ENCODE measurements at regions not wholly inside any gene's neighbourhood (a gene's known extent, or its start where the extent isn't known, plus 50 kb on each side); places are given as distances from the start of the nearest gene placed in this dataset.

- H3K4me3 ChIP-seq (ENCODE audit: low read depth, low read length), result no peak overlapping the region
- H3K36me3 ChIP-seq (ENCODE audit: insufficient read depth, low read length), result no peaks in the 10 kb centered on the region
- no peaks in the 10 kb centered on the region for H3K27me3 ChIP-seq (ENCODE audit: insufficient read depth, low read length)
- H3K79me2 ChIP-seq (ENCODE audit: control insufficient read depth, insufficient read depth, low read length, unreplicated experiment), result no peaks in the 10 kb centered on the region
- no peaks in the 10 kb centered on the region for H3K4me1 ChIP-seq (ENCODE audit: control insufficient read depth, insufficient read depth, low read length, unreplicated experiment)
- no peak overlapping the region for H3K27ac ChIP-seq (ENCODE audit: low read depth, low read length)
- H2AFZ ChIP-seq (ENCODE audit: low read length, unreplicated experiment), result no peak overlapping the region
Observed at GRCh38 chr20:39468703-39469102, 506.6 kb downstream of the DHX35 start.

GRCh38 chr20:39464238-39464637 lies 502.1 kb downstream of the DHX35 start:
- no peak overlapping the region for H2AFZ ChIP-seq (ENCODE audit: low read length, unreplicated experiment)
- H3K79me2 ChIP-seq (ENCODE audit: control insufficient read depth, insufficient read depth, low read length, unreplicated experiment), result no peaks in the 10 kb centered on the region
- no peaks in the 10 kb centered on the region for H3K27me3 ChIP-seq (ENCODE audit: insufficient read depth, low read length)
- no peak overlapping the region for H3K4me3 ChIP-seq (ENCODE audit: low read depth, low read length)
- H3K4me1 ChIP-seq (ENCODE audit: control insufficient read depth, insufficient read depth, low read length, unreplicated experiment), result no peaks in the 10 kb centered on the region
- no peak overlapping the region for H3K27ac ChIP-seq (ENCODE audit: low read depth, low read length)
- no peaks in the 10 kb centered on the region for H3K36me3 ChIP-seq (ENCODE audit: insufficient read depth, low read length)

- Histone ChIP-seq H3K4me1 (ENCODE audit: control insufficient read depth, insufficient read depth, low read length, unreplicated experiment) (no peaks in the 10 kb centered on the region), H2AFZ (ENCODE audit: low read length, unreplicated experiment) (no peak overlapping the region), H3K27ac (ENCODE audit: low read depth, low read length) (no peak overlapping the region)
Observed at GRCh38 chr20:39462416-39462945, 500.3 kb downstream of the DHX35 start.

GRCh38 chr20:39458452-39458851 lies 496.3 kb downstream of the DHX35 start:
- Histone ChIP-seq H3K4me1 (ENCODE audit: control insufficient read depth, insufficient read depth, low read length, unreplicated experiment) (no peaks in the 10 kb centered on the region), H3K27ac (ENCODE audit: low read depth, low read length) (no peak overlapping the region), H3K36me3 (ENCODE audit: insufficient read depth, low read length) (no peaks in the 10 kb centered on the region), H3K27me3 (ENCODE audit: insufficient read depth, low read length) (no peaks in the 10 kb centered on the region), H3K79me2 (ENCODE audit: control insufficient read depth, insufficient read depth, low read length, unreplicated experiment) (no peaks in the 10 kb centered on the region), H3K4me3 (ENCODE audit: low read depth, low read length) (no peak overlapping the region), H2AFZ (ENCODE audit: low read length, unreplicated experiment) (no peak overlapping the region)

More at GRCh38 chr20:39462416-39462945, 500.3 kb downstream of the DHX35 start:
- Histone ChIP-seq H3K36me3 (ENCODE audit: insufficient read depth, low read length) (no peaks in the 10 kb centered on the region), H3K27me3 (ENCODE audit: insufficient read depth, low read length) (no peaks in the 10 kb centered on the region), H3K79me2 (ENCODE audit: control insufficient read depth, insufficient read depth, low read length, unreplicated experiment) (no peaks in the 10 kb centered on the region), H3K4me3 (ENCODE audit: low read depth, low read length) (no peak overlapping the region)

GRCh38 chr20:39453890-39454289 lies 491.7 kb downstream of the DHX35 start:
- Histone ChIP-seq H3K27me3 (ENCODE audit: insufficient read depth, low read length) (no peaks in the 10 kb centered on the region), H2AFZ (ENCODE audit: low read length, unreplicated experiment) (no peak overlapping the region), H3K36me3 (ENCODE audit: insufficient read depth, low read length) (no peaks in the 10 kb centered on the region), H3K79me2 (ENCODE audit: control insufficient read depth, insufficient read depth, low read length, unreplicated experiment) (no peaks in the 10 kb centered on the region), H3K27ac (ENCODE audit: low read depth, low read length) (no peak overlapping the region), H3K4me1 (ENCODE audit: control insufficient read depth, insufficient read depth, low read length, unreplicated experiment) (no peaks in the 10 kb centered on the region), H3K4me3 (ENCODE audit: low read depth, low read length) (no peak overlapping the region)

- H2AFZ ChIP-seq (ENCODE audit: low read length, unreplicated experiment), result no peak overlapping the region
- no peaks in the 10 kb centered on the region for H3K27me3 ChIP-seq (ENCODE audit: insufficient read depth, low read length)
- H3K4me1 ChIP-seq (ENCODE audit: control insufficient read depth, insufficient read depth, low read length, unreplicated experiment), result no peaks in the 10 kb centered on the region
- no peak overlapping the region for H3K4me3 ChIP-seq (ENCODE audit: low read depth, low read length)
- no peaks in the 10 kb centered on the region for H3K36me3 ChIP-seq (ENCODE audit: insufficient read depth, low read length)
- H3K79me2 ChIP-seq (ENCODE audit: control insufficient read depth, insufficient read depth, low read length, unreplicated experiment), result no peaks in the 10 kb centered on the region
- H3K27ac ChIP-seq (ENCODE audit: low read depth, low read length), result no peak overlapping the region
Observed at GRCh38 chr20:39452583-39453340, 490.6 kb downstream of the DHX35 start.

- Histone ChIP-seq H3K4me1 (ENCODE audit: control insufficient read depth, insufficient read depth, low read length, unreplicated experiment) (no peaks in the 10 kb centered on the region), H3K27me3 (ENCODE audit: insufficient read depth, low read length) (no peaks in the 10 kb centered on the region), H3K4me3 (ENCODE audit: low read depth, low read length) (no peak overlapping the region), H3K27ac (ENCODE audit: low read depth, low read length) (no peak overlapping the region), H3K36me3 (ENCODE audit: insufficient read depth, low read length) (no peaks in the 10 kb centered on the region), H3K79me2 (ENCODE audit: control insufficient read depth, insufficient read depth, low read length, unreplicated experiment) (no peaks in the 10 kb centered on the region), H2AFZ (ENCODE audit: low read length, unreplicated experiment) (no peak overlapping the region)
Observed at GRCh38 chr20:39451386-39451785, 489.2 kb downstream of the DHX35 start.

- H3K4me3 ChIP-seq (ENCODE audit: low read depth, low read length), result no peak overlapping the region
- no peaks in the 10 kb centered on the region for H3K36me3 ChIP-seq (ENCODE audit: insufficient read depth, low read length)
- H3K27me3 ChIP-seq (ENCODE audit: insufficient read depth, low read length), result no peaks in the 10 kb centered on the region
- H3K4me1 ChIP-seq (ENCODE audit: control insufficient read depth, insufficient read depth, low read length, unreplicated experiment), result no peaks in the 10 kb centered on the region
- no peaks in the 10 kb centered on the region for H3K79me2 ChIP-seq (ENCODE audit: control insufficient read depth, insufficient read depth, low read length, unreplicated experiment)
- no peak overlapping the region for H3K27ac ChIP-seq (ENCODE audit: low read depth, low read length)
- no peak overlapping the region for H2AFZ ChIP-seq (ENCODE audit: low read length, unreplicated experiment)
Observed at GRCh38 chr20:39446397-39446796, 484.3 kb downstream of the DHX35 start.

GRCh38 chr20:39445095-39445494 lies 483.0 kb downstream of the DHX35 start:
- no peak overlapping the region for H3K27ac ChIP-seq (ENCODE audit: low read depth, low read length)
- H3K27me3 ChIP-seq (ENCODE audit: insufficient read depth, low read length), result no peaks in the 10 kb centered on the region
- no peaks in the 10 kb centered on the region for H3K79me2 ChIP-seq (ENCODE audit: control insufficient read depth, insufficient read depth, low read length, unreplicated experiment)

GRCh38 chr20:39433466-39433865 lies 471.3 kb downstream of the DHX35 start:
- H2AFZ ChIP-seq (ENCODE audit: low read length, unreplicated experiment), result no peak overlapping the region
- H3K79me2 ChIP-seq (ENCODE audit: control insufficient read depth, insufficient read depth, low read length, unreplicated experiment), result no peaks in the 10 kb centered on the region
- no peaks in the 10 kb centered on the region for H3K4me1 ChIP-seq (ENCODE audit: control insufficient read depth, insufficient read depth, low read length, unreplicated experiment)
- no peaks in the 10 kb centered on the region for H3K27me3 ChIP-seq (ENCODE audit: insufficient read depth, low read length)
- H3K4me3 ChIP-seq (ENCODE audit: low read depth, low read length), result no peak overlapping the region
- H3K36me3 ChIP-seq (ENCODE audit: insufficient read depth, low read length), result no peaks in the 10 kb centered on the region
- H3K27ac ChIP-seq (ENCODE audit: low read depth, low read length), result no peak overlapping the region

More at GRCh38 chr20:39445095-39445494, 483.0 kb downstream of the DHX35 start:
- no peaks in the 10 kb centered on the region for H3K4me1 ChIP-seq (ENCODE audit: control insufficient read depth, insufficient read depth, low read length, unreplicated experiment)
- no peak overlapping the region for H3K4me3 ChIP-seq (ENCODE audit: low read depth, low read length)
- H3K36me3 ChIP-seq (ENCODE audit: insufficient read depth, low read length), result no peaks in the 10 kb centered on the region
- H2AFZ ChIP-seq (ENCODE audit: low read length, unreplicated experiment), result no peak overlapping the region
